Body of pancreas (tissue), 4 donors: ENCODE measurements at regions not wholly inside any gene's neighbourhood (a gene's known extent, or its start where the extent isn't known, plus 50 kb on each side); places are given as distances from the start of the nearest gene placed in this dataset.

Experiments
- ATAC-seq: fragments of 150-250 bp; one replicate; pipeline ENCODE4 v1.9.1; 2016
- DNase-seq, 4 donors: peaks; one replicate each; pipeline ENCODE4 v3.0.0-alpha.2; 2019
- H3K27ac ChIP-seq, 4 donors: fragments of 200-600 bp; sonication (generic); 1 replicate in 3 of 4; 2 replicates in 1 of 4; pipeline versions ENCODE4 v1.5.1 to v1.6.1; 2016 to 2019; ENCODE audit warnings: mild to moderate bottlenecking in 1 of 4, mixed read lengths in 1 of 4, moderate library complexity in 1 of 4
- H3K27me3 ChIP-seq, 2 donors: fragments of 200-600 bp; sonication (generic); one replicate each; pipeline ENCODE4 v1.6.0; 2016; ENCODE audit warnings: mild to moderate bottlenecking in 1 of 2
- H3K36me3 ChIP-seq, 2 donors: fragments of 200-600 bp; sonication (generic); replicated peaks in 1 of 2; 2 replicates each; pipeline ENCODE4 v1.5.1; 2016; ENCODE audit warnings: low read depth in 2 of 2; ENCODE audit not compliant: insufficient read depth in 1 of 2
- H3K4me1 ChIP-seq: fragments of 200-600 bp; sonication (generic); one replicate; pipeline ENCODE4 v1.6.0; 2016
- H3K4me3 ChIP-seq, 2 donors: fragments of 200-600 bp; sonication (generic); 1 replicate in 1 of 2; 2 replicates in 1 of 2; pipeline ENCODE4 v1.5.1; 2016 to 2019
- H3K9me3 ChIP-seq, 3 donors: fragments of 200-600 bp; sonication (generic); 1 replicate in 2 of 3; 2 replicates in 1 of 3; pipeline ENCODE4 v1.5.1; 2016
- CTCF ChIP-seq, 7 experiments: fragments of 450-650 bp in 4 of 7; fragments of 200-600 bp in 3 of 7; sonication (generic) in 3 of 7; IDR thresholded peaks; one replicate each; pipeline ENCODE4 v1.5.1; 2016 to 2019; ENCODE audit warnings: antibody characterized with exemption in 7 of 7
- POLR2A ChIP-seq, 3 donors: fragments of 450-650 bp; IDR thresholded peaks; one replicate each; pipeline ENCODE4 v1.6.1; 2016; ENCODE audit warnings: antibody characterized with exemption in 3 of 3, mild to moderate bottlenecking in 2 of 3
- WGBS, 2 donors: methylation state at CpG; one replicate each; pipeline ENCODE4 v1.1.5; 2017; 5-methylcytosine and 5-hydroxymethylcytosine counted together
- intact Hi-C: fragments of 100-400 bp; cut with DNase I; formaldehyde crosslinking; loops from one replicate; pipeline ENCODE4 v1.15.1; 2023

GRCh38 chr2:175540421-175540820, 358.9 kb upstream of the ATP5MC3 start:
- intact Hi-C loops = no loop called here
- H3K4me1 ChIP-seq = no peaks in the 10 kb centered on the region
- ATAC-seq (no peak), DNase-seq (no peak)
- H3K36me3 ChIP-seq = no peaks in the 10 kb centered on the region
- TF ChIP-seq CTCF (IDR thresholded peaks at IDR 0.05) = no peak
- TF ChIP-seq POLR2A (IDR thresholded peaks at IDR 0.05) = no peak
- no peak overlapping the region for H3K27ac ChIP-seq
- WGBS, 2 donors = 71 to 78% methylated on average over 3 of the region's 3 CpGs
- H3K27me3 ChIP-seq = no peaks in the 10 kb centered on the region
- no peak overlapping the region for H3K4me3 ChIP-seq
- H3K9me3 ChIP-seq = no peaks in the 10 kb centered on the region

- no peak for DNase-seq
- TF ChIP-seq CTCF (IDR thresholded peaks at IDR 0.05) = no peak
- no peak for TF ChIP-seq POLR2A (IDR thresholded peaks at IDR 0.05)
- no peak overlapping the region for H3K27ac ChIP-seq
- H3K27me3 ChIP-seq = no peaks in the 10 kb centered on the region
- intact Hi-C loops = no loop called here
- H3K9me3 ChIP-seq = no peaks in the 10 kb centered on the region
- whole genome bisulfite sequencing, 2 donors = 42 to 49% methylated on average over 4 of the region's 4 CpGs
- no peak for ATAC-seq
- H3K36me3 ChIP-seq = no peaks in the 10 kb centered on the region
- no peak overlapping the region for H3K4me3 ChIP-seq
- no peaks in the 10 kb centered on the region for H3K4me1 ChIP-seq
Measured at GRCh38 chr2:175539122-175539521, 357.6 kb upstream of the ATP5MC3 start.

- Histone ChIP-seq H3K27me3 (no peaks in the 10 kb centered on the region), H3K4me3 (no peak overlapping the region), H3K4me1 (no peaks in the 10 kb centered on the region), H3K36me3 (no peaks in the 10 kb centered on the region), H3K27ac (no peak overlapping the region), H3K9me3 (peaks cover 0 to 5% (median 0%) of the 10 kb centered on the region in 3 donors)
- TF ChIP-seq POLR2A (IDR thresholded peaks at IDR 0.05) = no peak
- no peak for TF ChIP-seq CTCF (IDR thresholded peaks at IDR 0.05)
- intact Hi-C loops = no loop called here
- ATAC-seq = no peak
- 6 to 15% methylated on average over 1 of the region's 1 CpG for WGBS, 2 donors
- DNase-seq = no peak
Measured at GRCh38 chr2:175536059-175536458, 354.5 kb upstream of the ATP5MC3 start.

GRCh38 chr2:175535631-175536030, 354.1 kb upstream of the ATP5MC3 start:
- no peaks in the 10 kb centered on the region for H3K27me3 ChIP-seq
- no peaks in the 10 kb centered on the region for H3K36me3 ChIP-seq
- peaks cover 0 to 5% (median 0%) of the 10 kb centered on the region in 3 donors for H3K9me3 ChIP-seq
- no peaks in the 10 kb centered on the region for H3K4me1 ChIP-seq
- no peak for ATAC-seq
- intact Hi-C loops = no loop called here
- no peak overlapping the region for H3K4me3 ChIP-seq
- no peak overlapping the region for H3K27ac ChIP-seq
- WGBS, 2 donors = 50 to 53% methylated on average over 4 of the region's 4 CpGs
- TF ChIP-seq POLR2A (IDR thresholded peaks at IDR 0.05) (no peak), CTCF (IDR thresholded peaks at IDR 0.05) (no peak)
- no peak for DNase-seq

- TF ChIP-seq CTCF (IDR thresholded peaks at IDR 0.05) (no peak), POLR2A (IDR thresholded peaks at IDR 0.05) (no peak)
- Histone ChIP-seq H3K27me3 (no peaks in the 10 kb centered on the region), H3K4me1 (no peaks in the 10 kb centered on the region), H3K36me3 (no peaks in the 10 kb centered on the region), H3K4me3 (no peak overlapping the region), H3K9me3 (no peaks in the 10 kb centered on the region), H3K27ac (no peak overlapping the region)
- no peak for ATAC-seq
- no peak for DNase-seq
- intact Hi-C loops = no loop called here
- 32 to 42% methylated on average over 1 of the region's 1 CpG for WGBS, 2 donors
Measured at GRCh38 chr2:175525975-175526374, 344.5 kb upstream of the ATP5MC3 start.
